ENCODE measurements at regions not wholly inside any gene's neighbourhood (a gene's known extent, or its start where the extent isn't known, plus 50 kb on each side); places are given as distances from the start of the nearest gene placed in this dataset.

GRCh38 chr1:234893359-234893724 lies 235.3 kb downstream of the TOMM20 start:
- TF ChIP-seq CTCF (IDR thresholded peaks at IDR 0.05; ENCODE audit: poor library complexity, severe bottlenecking) (no peak), TAF1 (IDR thresholded peaks at IDR 0.05; ENCODE audit: low read depth) (no peak), POLR2AphosphoS5 (IDR thresholded peaks at IDR 0.05) (no peak), SMC3 (conservative IDR thresholded peaks at IDR 0.05; ENCODE audit: poor library complexity) (no peak), MXI1 (conservative IDR thresholded peaks at IDR 0.05; ENCODE audit: poor library complexity, severe bottlenecking) (no peak), EZH2 (IDR thresholded peaks at IDR 0.05; ENCODE audit: borderline replicate concordance, insufficient read depth, low read length, poor library complexity, severe bottlenecking) (no peak), RAD21 (conservative IDR thresholded peaks at IDR 0.05) (no peak), REST (IDR thresholded peaks at IDR 0.05; ENCODE audit: borderline replicate concordance) (no peak), EP300 (conservative IDR thresholded peaks at IDR 0.05; ENCODE audit: poor library complexity, severe bottlenecking) (no peak)

Measured in neural cell (in vitro differentiated cells).